ENCODE measurements at regions not wholly inside any gene's neighbourhood (a gene's known extent, or its start where the extent isn't known, plus 50 kb on each side); places are given as distances from the start of the nearest gene placed in this dataset.

GRCh38 chr1:239635276-239635675, 248.9 kb downstream of the CHRM3 start:
- Histone ChIP-seq H3K9ac (no peak overlapping the region), H3K4me3 (no peak overlapping the region), H3K27ac (no peak overlapping the region), H3F3A (ENCODE audit: insufficient read depth) (no peaks in the 10 kb centered on the region), H3K4me1 (ENCODE audit: insufficient read depth) (no peaks in the 10 kb centered on the region), H3K36me3 (ENCODE audit: low read depth) (no peaks in the 10 kb centered on the region), H2AFZ (no peak overlapping the region), H4K20me1 (ENCODE audit: insufficient read depth) (no peaks in the 10 kb centered on the region), H3K27me3 (replicated peaks; ENCODE audit: insufficient read depth) (no peaks in the 10 kb centered on the region), H3K79me2 (ENCODE audit: insufficient read depth) (no peaks in the 10 kb centered on the region), H3K9me2 (ENCODE audit: insufficient read depth) (no peaks in the 10 kb centered on the region), H3K4me2 (ENCODE audit: unreplicated experiment) (no peak overlapping the region), H3K9me3 (ENCODE audit: low read depth) (no peaks in the 10 kb centered on the region)
- WGBS, 2 experiments (ENCODE audit: low coverage in 1 of 2, low lambda C conversion rate in 2 of 2, missing lambda C conversion rate in 2 of 2), result 24 to 31% methylated on average over 2 of the region's 2 CpGs
- no peak for DNase-seq
- TF ChIP-seq EZH2phosphoT487 (IDR thresholded peaks at IDR 0.05; ENCODE audit: insufficient read depth, low read depth), result no peak
- TF ChIP-seq EZH2 (IDR thresholded peaks at IDR 0.05; ENCODE audit: insufficient read depth, poor library complexity, severe bottlenecking), result no peak
- in situ Hi-C loops (cut with MboI), result no loop called here

DNA sequence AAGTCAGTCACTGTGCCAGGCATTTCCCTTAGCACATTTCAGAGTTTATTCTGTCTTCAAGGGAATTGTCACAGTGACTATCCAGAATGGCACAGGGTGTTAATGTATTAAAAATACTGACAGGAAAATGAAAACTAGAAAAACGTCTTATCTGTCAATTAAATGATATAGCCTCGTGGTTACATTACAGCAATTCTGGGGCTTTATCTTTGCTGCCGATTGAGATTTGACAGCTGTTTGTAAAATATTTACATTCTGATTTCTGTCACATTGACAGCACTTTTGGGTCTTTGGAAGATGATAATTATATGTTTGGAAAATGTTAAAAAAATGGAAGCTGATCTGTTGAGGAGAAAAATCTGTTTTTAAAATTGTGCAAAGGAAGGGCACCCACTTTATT, 250.0 kb downstream of the CHRM3 start:
- Histone ChIP-seq H2AFZ (no peak overlapping the region), H3K4me1 (ENCODE audit: insufficient read depth) (no peaks in the 10 kb centered on the region), H3K4me2 (ENCODE audit: unreplicated experiment) (no peak overlapping the region), H3K79me2 (ENCODE audit: insufficient read depth) (no peaks in the 10 kb centered on the region), H3K4me3 (no peak overlapping the region), H3K9me2 (ENCODE audit: insufficient read depth) (no peaks in the 10 kb centered on the region), H3F3A (ENCODE audit: insufficient read depth) (no peaks in the 10 kb centered on the region), H3K36me3 (ENCODE audit: low read depth) (no peaks in the 10 kb centered on the region), H3K9ac (no peak overlapping the region), H3K9me3 (ENCODE audit: low read depth) (no peaks in the 10 kb centered on the region), H4K20me1 (ENCODE audit: insufficient read depth) (no peaks in the 10 kb centered on the region), H3K27me3 (replicated peaks; ENCODE audit: insufficient read depth) (no peaks in the 10 kb centered on the region), H3K27ac (no peak overlapping the region)
- 18 to 21% methylated on average over 3 of the region's 3 CpGs for WGBS, 2 experiments (ENCODE audit: low coverage in 1 of 2, low lambda C conversion rate in 2 of 2, missing lambda C conversion rate in 2 of 2)
- DNase-seq, result no peak
- no peak for TF ChIP-seq EZH2 (IDR thresholded peaks at IDR 0.05; ENCODE audit: insufficient read depth, poor library complexity, severe bottlenecking)
- TF ChIP-seq EZH2phosphoT487 (IDR thresholded peaks at IDR 0.05; ENCODE audit: insufficient read depth, low read depth), result no peak
- in situ Hi-C loops (cut with MboI), result no loop called here

- TF ChIP-seq EZH2 (IDR thresholded peaks at IDR 0.05; ENCODE audit: insufficient read depth, poor library complexity, severe bottlenecking) (no peak), EZH2phosphoT487 (IDR thresholded peaks at IDR 0.05; ENCODE audit: insufficient read depth, low read depth) (no peak)
- H3K9me2 ChIP-seq (ENCODE audit: insufficient read depth), result no peaks in the 10 kb centered on the region
- in situ Hi-C loops (cut with MboI), result no loop called here
- H3K9ac ChIP-seq, result no peak overlapping the region
- no peaks in the 10 kb centered on the region for H3K27me3 ChIP-seq (replicated peaks; ENCODE audit: insufficient read depth)
- no peaks in the 10 kb centered on the region for H3K36me3 ChIP-seq (ENCODE audit: low read depth)
- H3K4me3 ChIP-seq, result no peak overlapping the region
- WGBS, 2 experiments (ENCODE audit: low coverage in 1 of 2, low lambda C conversion rate in 2 of 2, missing lambda C conversion rate in 2 of 2), result 13 to 14% methylated on average over 3 of the region's 3 CpGs
- H3K27ac ChIP-seq, result no peak overlapping the region
- no peak overlapping the region for H3K4me2 ChIP-seq (ENCODE audit: unreplicated experiment)
- no peak for DNase-seq
- no peaks in the 10 kb centered on the region for H3F3A ChIP-seq (ENCODE audit: insufficient read depth)
- H3K9me3 ChIP-seq (ENCODE audit: low read depth), result no peaks in the 10 kb centered on the region
- no peaks in the 10 kb centered on the region for H4K20me1 ChIP-seq (ENCODE audit: insufficient read depth)
- H2AFZ ChIP-seq, result no peak overlapping the region
- H3K4me1 ChIP-seq (ENCODE audit: insufficient read depth), result no peaks in the 10 kb centered on the region
- no peaks in the 10 kb centered on the region for H3K79me2 ChIP-seq (ENCODE audit: insufficient read depth)
Observed at GRCh38 chr1:239644604-239645003, 258.2 kb downstream of the CHRM3 start.

GRCh38 chr1:239647045-239647444, 260.7 kb downstream of the CHRM3 start:
- no peak for DNase-seq
- H3K9me2 ChIP-seq (ENCODE audit: insufficient read depth), result no peaks in the 10 kb centered on the region
- no peak overlapping the region for H3K9ac ChIP-seq
- TF ChIP-seq EZH2 (IDR thresholded peaks at IDR 0.05; ENCODE audit: insufficient read depth, poor library complexity, severe bottlenecking) (no peak), EZH2phosphoT487 (IDR thresholded peaks at IDR 0.05; ENCODE audit: insufficient read depth, low read depth) (no peak)
- H3K4me1 ChIP-seq (ENCODE audit: insufficient read depth), result no peaks in the 10 kb centered on the region
- H3K4me3 ChIP-seq, result no peak overlapping the region
- no peaks in the 10 kb centered on the region for H3K27me3 ChIP-seq (replicated peaks; ENCODE audit: insufficient read depth)
- no peaks in the 10 kb centered on the region for H3F3A ChIP-seq (ENCODE audit: insufficient read depth)
- H4K20me1 ChIP-seq (ENCODE audit: insufficient read depth), result no peaks in the 10 kb centered on the region
- no peak overlapping the region for H2AFZ ChIP-seq
- WGBS, 2 experiments (ENCODE audit: low coverage in 1 of 2, low lambda C conversion rate in 2 of 2, missing lambda C conversion rate in 2 of 2), result 14 to 15% methylated on average over 3 of the region's 3 CpGs
- no peak overlapping the region for H3K27ac ChIP-seq
- no peaks in the 10 kb centered on the region for H3K36me3 ChIP-seq (ENCODE audit: low read depth)
- H3K4me2 ChIP-seq (ENCODE audit: unreplicated experiment), result no peak overlapping the region
- no peaks in the 10 kb centered on the region for H3K9me3 ChIP-seq (ENCODE audit: low read depth)
- no peaks in the 10 kb centered on the region for H3K79me2 ChIP-seq (ENCODE audit: insufficient read depth)
- in situ Hi-C loops (cut with MboI), result no loop called here

Data from GM23248 (cell line).